ENCODE measurements at regions not wholly inside any gene's neighbourhood (a gene's known extent, or its start where the extent isn't known, plus 50 kb on each side); places are given as distances from the start of the nearest gene placed in this dataset.

DNA sequence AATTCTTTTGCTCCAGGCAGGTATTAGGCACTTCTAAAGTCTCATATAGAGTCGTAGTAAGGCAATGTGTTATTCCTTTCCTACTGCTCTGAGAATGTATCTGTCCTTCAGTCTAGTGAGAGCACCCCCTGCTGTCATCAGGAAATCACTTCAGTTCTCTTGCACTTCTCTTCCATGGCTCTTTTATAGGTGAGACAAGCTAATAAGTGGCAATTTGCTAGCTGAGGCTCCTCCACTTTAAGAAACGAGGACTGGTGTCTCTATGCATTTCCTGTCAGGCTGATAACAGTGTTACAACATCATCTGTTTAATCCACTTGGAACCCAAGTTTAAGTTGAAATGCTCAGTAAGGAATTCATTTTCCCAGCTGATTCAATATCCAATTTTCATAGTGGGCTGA is 350.6 kb downstream of the TFEC start:
- intact Hi-C loops (cut with micrococcal nuclease): no loop called here
- H3K27ac Mint-ChIP-seq: no peak overlapping the region
- H3K4me1 Mint-ChIP-seq (ENCODE audit: low read depth): no peaks in the 10 kb centered on the region
- DNase-seq (ENCODE audit: low spot score): no peak
- H3K27me3 Mint-ChIP-seq (ENCODE audit: low read depth): no peaks in the 10 kb centered on the region
- no peaks in the 10 kb centered on the region for H3K9me3 Mint-ChIP-seq
- H3K36me3 Mint-ChIP-seq (ENCODE audit: low read depth): no peaks in the 10 kb centered on the region
- no peak overlapping the region for H3K4me3 Mint-ChIP-seq (ENCODE audit: low read depth)

DNA sequence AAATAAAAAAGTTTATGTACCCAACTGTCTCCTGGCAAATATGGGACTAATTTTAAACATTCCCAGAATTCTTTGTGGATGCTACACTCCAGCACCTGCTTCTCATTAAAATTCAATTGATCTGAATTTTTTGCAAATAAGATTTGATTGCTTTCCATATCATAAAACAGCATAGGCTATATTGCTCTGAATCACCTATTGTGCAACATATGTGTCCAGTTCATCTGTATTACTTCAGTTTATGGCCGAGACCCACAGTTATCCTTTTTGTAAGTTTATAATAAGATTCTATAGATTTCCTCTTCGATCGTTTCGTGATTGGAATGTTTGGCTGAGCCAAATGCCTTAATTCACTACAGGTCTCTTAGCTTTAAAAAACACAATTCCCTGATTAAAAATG is 351.1 kb downstream of the TFEC start:
- intact Hi-C loops (cut with micrococcal nuclease): no loop called here
- DNase-seq (ENCODE audit: low spot score): no peak
- Mint-ChIP-seq H3K27ac (no peak overlapping the region), H3K4me3 (ENCODE audit: low read depth) (no peak overlapping the region), H3K9me3 (no peaks in the 10 kb centered on the region), H3K36me3 (ENCODE audit: low read depth) (no peaks in the 10 kb centered on the region), H3K27me3 (ENCODE audit: low read depth) (no peaks in the 10 kb centered on the region), H3K4me1 (ENCODE audit: low read depth) (no peaks in the 10 kb centered on the region)

DNA sequence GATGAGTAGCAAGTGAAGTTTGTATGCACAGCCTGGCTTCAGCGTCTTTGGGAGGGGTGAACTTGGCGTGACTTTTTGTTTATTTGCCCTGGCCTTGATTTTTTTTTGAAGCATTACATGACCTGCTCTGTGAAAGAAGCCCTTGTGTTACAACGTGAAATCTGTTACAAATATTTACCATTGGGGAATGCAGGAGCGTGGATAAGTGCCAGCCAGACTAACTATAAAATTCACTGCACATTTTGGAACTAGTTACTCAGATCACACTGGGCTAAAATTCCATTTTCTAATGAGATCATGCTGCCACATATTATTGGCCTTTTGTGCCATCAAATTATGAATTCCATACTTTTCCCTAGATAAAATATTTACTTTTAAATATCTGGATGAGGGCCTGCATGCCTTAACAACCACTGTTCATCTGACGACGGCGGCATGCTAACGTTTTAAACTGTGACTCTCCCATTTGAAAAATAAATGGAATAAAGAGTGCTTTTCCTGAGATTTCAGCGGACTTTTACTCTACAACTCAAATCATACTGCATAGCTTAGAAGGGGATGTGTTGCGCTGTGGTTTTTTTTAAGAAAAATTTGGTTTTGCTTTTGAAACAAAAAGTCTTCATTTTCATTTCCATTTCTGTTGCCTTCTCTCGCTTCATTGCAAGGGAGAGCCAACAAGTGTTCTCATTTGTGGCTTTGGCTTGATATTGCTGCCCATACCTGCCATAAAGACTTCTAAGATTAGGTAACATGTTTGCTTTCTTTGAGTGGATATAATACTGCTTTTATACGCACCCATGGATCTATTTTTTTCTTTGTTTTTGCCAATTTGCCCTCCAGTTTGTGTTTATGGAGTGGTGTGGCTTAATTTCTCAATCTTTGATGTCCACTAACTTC is 352.2 kb downstream of the TFEC start:
- Mint-ChIP-seq H3K36me3 (ENCODE audit: low read depth) (no peaks in the 10 kb centered on the region), H3K27me3 (ENCODE audit: low read depth) (no peaks in the 10 kb centered on the region), H3K4me1 (ENCODE audit: low read depth) (no peaks in the 10 kb centered on the region), H3K9me3 (no peaks in the 10 kb centered on the region), H3K4me3 (ENCODE audit: low read depth) (no peak overlapping the region), H3K27ac (no peak overlapping the region)
- intact Hi-C loops (cut with micrococcal nuclease): no loop called here
- DNase-seq (ENCODE audit: low spot score): no peak

DNA sequence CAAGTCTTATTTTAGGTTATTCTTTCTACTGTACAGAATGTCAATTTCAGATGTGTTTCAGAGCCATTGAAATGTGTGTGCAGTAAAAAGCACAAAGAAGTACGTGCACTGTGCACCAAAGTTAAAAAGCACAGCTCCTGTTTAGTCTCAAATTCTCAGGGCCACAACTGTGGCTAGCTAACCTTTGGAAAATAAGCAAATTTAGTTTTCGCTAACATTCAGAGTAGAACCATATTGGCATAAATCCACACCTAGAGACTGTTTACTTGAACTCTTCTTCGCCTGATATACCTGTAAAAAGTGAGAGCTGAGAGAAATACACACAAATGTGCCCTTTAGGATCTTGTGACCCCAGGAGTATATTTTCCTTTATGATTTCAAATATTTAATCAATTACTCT is 353.9 kb downstream of the TFEC start:
- DNase-seq (ENCODE audit: low spot score): no peak
- Mint-ChIP-seq H3K4me3 (ENCODE audit: low read depth) (no peak overlapping the region), H3K27ac (no peak overlapping the region), H3K36me3 (ENCODE audit: low read depth) (no peaks in the 10 kb centered on the region), H3K27me3 (ENCODE audit: low read depth) (no peaks in the 10 kb centered on the region), H3K4me1 (ENCODE audit: low read depth) (no peaks in the 10 kb centered on the region), H3K9me3 (no peaks in the 10 kb centered on the region)
- intact Hi-C loops (cut with micrococcal nuclease): no loop called here

DNA sequence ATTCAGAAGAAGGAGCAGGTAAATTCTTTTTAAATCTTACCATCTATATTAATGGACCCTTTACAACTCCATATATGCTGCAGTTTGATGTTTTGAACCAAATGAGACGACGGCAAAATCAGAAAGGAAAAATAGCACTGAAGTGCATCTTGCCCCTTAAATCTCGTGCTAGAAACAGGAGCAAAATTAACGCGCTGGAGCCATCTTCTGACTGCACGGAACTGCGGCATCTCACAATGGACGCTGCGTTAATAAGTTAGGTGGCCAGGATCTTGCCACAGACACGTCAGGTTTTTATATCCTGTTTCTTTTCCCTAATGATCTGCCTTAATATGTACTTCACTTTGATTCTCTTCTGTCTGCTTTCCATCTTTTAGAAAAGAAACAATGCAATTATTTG is 354.5 kb downstream of the TFEC start:
- Mint-ChIP-seq H3K27me3 (ENCODE audit: low read depth) (no peaks in the 10 kb centered on the region), H3K4me1 (ENCODE audit: low read depth) (no peaks in the 10 kb centered on the region), H3K4me3 (ENCODE audit: low read depth) (no peak overlapping the region), H3K27ac (no peak overlapping the region), H3K9me3 (no peaks in the 10 kb centered on the region), H3K36me3 (ENCODE audit: low read depth) (no peaks in the 10 kb centered on the region)
- intact Hi-C loops (cut with micrococcal nuclease): no loop called here
- no peak for DNase-seq (ENCODE audit: low spot score)

DNA sequence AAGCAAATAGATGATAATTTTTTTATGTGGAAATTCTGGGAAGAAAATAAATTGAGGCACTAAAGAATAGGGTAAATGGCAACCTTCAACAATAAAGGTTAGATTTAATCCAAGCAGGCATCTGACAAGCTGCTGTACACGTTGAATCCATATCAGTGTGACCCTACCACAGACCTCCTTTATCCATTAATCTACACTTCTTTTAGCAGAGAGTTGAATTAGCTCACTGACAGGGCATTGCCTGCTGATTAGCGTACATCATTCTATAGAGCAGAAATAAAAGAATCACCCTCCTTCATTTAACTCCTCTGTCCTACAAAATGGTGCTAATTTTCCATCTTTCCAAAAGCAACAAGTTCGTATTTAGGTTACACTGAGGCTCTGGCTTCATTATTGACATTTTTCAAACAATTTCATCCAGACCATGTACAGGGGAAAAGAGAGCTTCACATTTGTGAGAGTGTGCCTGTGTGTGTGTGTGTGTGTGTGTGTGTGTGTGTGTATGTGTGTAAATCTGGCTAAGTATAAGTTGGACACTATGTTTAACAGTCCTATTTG is 356.0 kb downstream of the TFEC start:
- no peak overlapping the region for H3K4me3 Mint-ChIP-seq (ENCODE audit: low read depth)
- no peaks in the 10 kb centered on the region for H3K36me3 Mint-ChIP-seq (ENCODE audit: low read depth)
- no peaks in the 10 kb centered on the region for H3K9me3 Mint-ChIP-seq
- intact Hi-C loops (cut with micrococcal nuclease): no loop called here
- no peaks in the 10 kb centered on the region for H3K27me3 Mint-ChIP-seq (ENCODE audit: low read depth)
- no peaks in the 10 kb centered on the region for H3K4me1 Mint-ChIP-seq (ENCODE audit: low read depth)
- no peak for DNase-seq (ENCODE audit: low spot score)
- H3K27ac Mint-ChIP-seq: no peak overlapping the region

DNA sequence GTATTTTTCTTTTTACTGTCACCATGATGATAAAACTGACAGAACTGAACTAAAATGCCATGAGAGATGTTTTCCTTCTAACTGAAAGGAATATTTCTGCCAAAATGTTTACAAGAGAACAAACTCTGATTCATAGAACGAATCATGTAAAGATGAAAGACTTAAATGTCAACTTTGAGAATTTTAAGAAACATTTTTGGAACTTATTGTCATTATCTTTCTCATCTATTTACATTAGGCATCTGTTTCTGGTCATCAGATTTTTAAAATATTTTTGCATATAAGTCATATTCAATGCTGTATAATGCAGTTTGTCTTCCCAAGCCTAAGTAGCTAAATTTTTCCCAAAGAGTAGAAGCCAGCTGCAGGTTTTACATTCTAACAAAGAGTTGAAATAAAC is 358.5 kb downstream of the TFEC start:
- Mint-ChIP-seq H3K27ac (no peak overlapping the region), H3K36me3 (ENCODE audit: low read depth) (no peaks in the 10 kb centered on the region), H3K4me1 (ENCODE audit: low read depth) (no peaks in the 10 kb centered on the region), H3K9me3 (no peaks in the 10 kb centered on the region), H3K4me3 (ENCODE audit: low read depth) (no peak overlapping the region), H3K27me3 (ENCODE audit: low read depth) (no peaks in the 10 kb centered on the region)
- intact Hi-C loops (cut with micrococcal nuclease): no loop called here
- DNase-seq (ENCODE audit: low spot score): no peak

DNA sequence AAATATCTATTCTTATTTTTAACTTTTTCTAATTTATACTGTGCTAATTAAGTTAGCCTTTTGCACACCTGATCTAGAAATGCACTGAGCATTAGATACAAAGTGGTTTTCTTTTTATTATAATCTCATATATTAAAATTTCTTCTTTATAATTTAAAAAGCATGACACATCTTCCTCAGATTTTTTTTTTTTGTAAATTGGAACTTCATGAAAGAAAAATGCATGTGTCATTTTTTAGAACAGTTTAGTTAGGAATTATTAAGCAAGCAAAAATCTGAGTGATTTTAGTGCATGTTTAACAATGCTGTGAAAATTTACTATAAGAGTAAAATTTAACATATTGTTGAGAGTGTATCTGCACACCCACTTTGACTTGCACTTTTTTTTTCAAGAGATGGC is 367.9 kb downstream of the TFEC start:
- H3K4me1 Mint-ChIP-seq (ENCODE audit: low read depth): no peaks in the 10 kb centered on the region
- no peaks in the 10 kb centered on the region for H3K36me3 Mint-ChIP-seq (ENCODE audit: low read depth)
- no peaks in the 10 kb centered on the region for H3K9me3 Mint-ChIP-seq
- H3K27me3 Mint-ChIP-seq (ENCODE audit: low read depth): no peaks in the 10 kb centered on the region
- intact Hi-C loops (cut with micrococcal nuclease): no loop called here
- no peak overlapping the region for H3K4me3 Mint-ChIP-seq (ENCODE audit: low read depth)
- no peak for DNase-seq (ENCODE audit: low spot score)
- H3K27ac Mint-ChIP-seq: no peak overlapping the region

DNA sequence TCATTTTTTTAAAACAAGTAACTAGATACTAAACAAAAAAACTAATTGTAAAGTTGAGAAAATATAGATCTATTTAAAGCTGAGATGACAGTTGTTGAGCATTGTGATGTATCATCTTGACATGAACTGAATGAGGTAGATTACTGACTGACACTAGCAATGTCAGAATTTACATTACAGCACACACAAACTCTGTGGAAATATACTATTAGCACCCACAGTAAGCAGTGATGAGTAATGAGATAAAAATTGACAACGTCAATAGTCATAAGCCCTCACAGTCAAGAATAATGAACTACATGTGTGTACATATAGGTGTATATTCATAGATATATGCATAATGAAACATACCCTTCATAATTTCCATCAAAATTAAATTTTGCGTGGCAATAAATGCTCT is 368.4 kb downstream of the TFEC start:
- intact Hi-C loops (cut with micrococcal nuclease): no loop called here
- H3K36me3 Mint-ChIP-seq (ENCODE audit: low read depth): no peaks in the 10 kb centered on the region
- no peaks in the 10 kb centered on the region for H3K4me1 Mint-ChIP-seq (ENCODE audit: low read depth)

DNA sequence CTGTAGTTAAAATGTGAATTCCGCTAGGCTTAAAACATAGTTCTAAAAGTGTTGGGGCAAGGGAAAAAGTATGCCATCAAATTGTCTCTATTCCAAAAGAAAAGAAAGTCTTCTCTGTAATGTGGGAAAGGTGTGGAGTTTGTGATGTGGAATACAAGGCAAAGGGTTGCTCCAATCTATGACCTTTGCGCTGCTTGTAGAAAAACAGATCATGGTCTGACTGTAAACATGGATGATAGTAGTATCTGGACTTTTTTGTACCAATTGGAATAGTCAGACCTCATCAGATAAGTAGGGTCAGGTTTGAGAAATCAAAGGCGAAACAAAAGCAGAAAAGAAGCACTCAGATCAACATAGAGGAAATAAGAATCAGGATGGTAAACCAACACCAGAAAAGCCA is 372.3 kb downstream of the TFEC start:
- no peak overlapping the region for H3K4me3 Mint-ChIP-seq (ENCODE audit: low read depth)
- intact Hi-C loops (cut with micrococcal nuclease): no loop called here
- no peak for DNase-seq (ENCODE audit: low spot score)
- H3K4me1 Mint-ChIP-seq (ENCODE audit: low read depth): no peaks in the 10 kb centered on the region
- H3K36me3 Mint-ChIP-seq (ENCODE audit: low read depth): no peaks in the 10 kb centered on the region
- H3K9me3 Mint-ChIP-seq: no peaks in the 10 kb centered on the region
- H3K27ac Mint-ChIP-seq: no peak overlapping the region
- no peaks in the 10 kb centered on the region for H3K27me3 Mint-ChIP-seq (ENCODE audit: low read depth)

More for the DNA sequence above, 368.4 kb downstream of the TFEC start:
- Mint-ChIP-seq H3K9me3 (no peaks in the 10 kb centered on the region), H3K27me3 (ENCODE audit: low read depth) (no peaks in the 10 kb centered on the region), H3K4me3 (ENCODE audit: low read depth) (no peak overlapping the region), H3K27ac (no peak overlapping the region)
- no peak for DNase-seq (ENCODE audit: low spot score)

DNA sequence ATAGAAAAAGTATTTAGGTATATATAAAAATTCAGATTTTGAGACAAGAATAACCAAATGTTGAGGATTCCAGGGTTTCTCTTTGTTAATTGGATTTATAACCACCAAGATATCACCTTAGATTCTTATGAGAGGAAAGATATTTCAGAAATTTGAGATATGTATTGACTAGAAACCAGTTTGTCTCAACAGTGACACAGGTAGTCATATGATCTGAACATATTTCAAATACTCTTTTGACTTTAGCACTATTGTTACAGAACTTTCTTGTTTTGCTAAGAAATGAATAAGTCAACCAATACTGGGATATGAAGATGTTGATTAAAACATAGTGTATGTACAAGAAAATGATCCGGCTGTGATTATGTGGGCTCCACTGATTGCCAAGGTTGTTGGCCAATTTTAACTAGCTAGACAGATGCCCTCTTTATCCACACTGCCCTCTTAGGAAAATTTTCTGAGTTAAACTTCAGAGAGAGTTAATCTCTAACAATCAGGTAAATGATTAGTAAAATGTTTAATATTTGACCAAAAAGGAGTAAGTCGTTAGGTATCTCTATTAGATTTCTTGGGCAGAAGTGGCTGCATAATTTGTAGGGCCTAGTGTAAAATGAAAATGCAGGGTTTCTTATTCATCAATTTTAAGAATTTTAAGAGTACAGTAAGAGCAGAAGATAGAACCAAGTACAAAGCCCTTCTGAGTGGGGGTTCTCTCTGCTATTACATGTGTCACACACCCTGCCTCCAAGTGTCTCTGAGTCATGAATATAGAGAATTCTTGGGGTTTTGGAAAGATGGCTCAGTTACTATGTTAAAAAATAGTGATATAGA is 376.0 kb downstream of the TFEC start:
- H3K27me3 Mint-ChIP-seq (ENCODE audit: low read depth): no peaks in the 10 kb centered on the region
- intact Hi-C loops (cut with micrococcal nuclease): no loop called here
- H3K4me1 Mint-ChIP-seq (ENCODE audit: low read depth): no peaks in the 10 kb centered on the region
- no peaks in the 10 kb centered on the region for H3K36me3 Mint-ChIP-seq (ENCODE audit: low read depth)
- no peak overlapping the region for H3K4me3 Mint-ChIP-seq (ENCODE audit: low read depth)
- DNase-seq (ENCODE audit: low spot score): no peak
- H3K9me3 Mint-ChIP-seq: no peaks in the 10 kb centered on the region
- H3K27ac Mint-ChIP-seq: no peak overlapping the region

DNA sequence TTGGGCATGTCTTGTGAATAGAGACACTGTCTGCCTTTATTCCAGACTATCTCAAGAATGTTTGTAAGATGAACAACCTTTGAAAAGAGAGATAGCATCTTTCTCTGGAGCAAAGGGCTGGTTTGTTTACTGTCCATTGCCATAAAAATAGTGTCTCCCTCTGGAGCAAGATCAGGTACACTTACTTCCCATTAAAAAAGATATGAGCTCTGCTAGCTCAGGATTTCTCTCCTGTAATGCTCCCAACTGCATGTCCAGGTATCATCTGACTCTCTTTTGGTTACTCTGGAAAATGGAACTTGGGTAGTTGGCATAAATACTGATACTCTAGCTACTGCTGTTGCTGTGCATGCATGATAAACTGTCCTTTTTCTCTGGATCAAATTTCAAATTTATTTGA is 381.1 kb downstream of the TFEC start:
- Mint-ChIP-seq H3K4me3 (ENCODE audit: low read depth) (no peak overlapping the region), H3K9me3 (no peaks in the 10 kb centered on the region), H3K27ac (no peak overlapping the region), H3K36me3 (ENCODE audit: low read depth) (no peaks in the 10 kb centered on the region), H3K4me1 (ENCODE audit: low read depth) (no peaks in the 10 kb centered on the region), H3K27me3 (ENCODE audit: low read depth) (no peaks in the 10 kb centered on the region)
- intact Hi-C loops (cut with micrococcal nuclease): no loop called here
- no peak for DNase-seq (ENCODE audit: low spot score)

DNA sequence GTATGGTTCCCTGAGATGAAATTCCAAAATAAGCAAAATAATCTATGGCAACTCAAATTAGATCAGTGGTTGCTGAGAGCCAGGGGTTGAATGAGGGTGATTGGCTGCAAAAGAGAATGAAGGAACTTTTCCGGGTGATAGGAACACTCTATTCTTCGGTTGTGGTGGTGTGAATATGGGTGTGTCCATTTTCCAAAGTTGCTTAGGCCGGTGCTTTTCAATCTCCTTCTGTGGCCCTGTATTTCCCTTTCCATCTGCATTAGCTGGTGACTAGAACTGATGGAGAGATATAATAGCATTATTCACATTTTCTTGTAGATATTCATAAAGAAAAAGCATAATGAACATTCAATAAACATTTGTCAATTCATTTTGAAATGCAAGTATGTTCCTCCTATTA is 382.9 kb downstream of the TFEC start:
- Mint-ChIP-seq H3K4me3 (ENCODE audit: low read depth) (no peak overlapping the region), H3K9me3 (no peaks in the 10 kb centered on the region), H3K27me3 (ENCODE audit: low read depth) (no peaks in the 10 kb centered on the region), H3K4me1 (ENCODE audit: low read depth) (no peaks in the 10 kb centered on the region), H3K36me3 (ENCODE audit: low read depth) (no peaks in the 10 kb centered on the region), H3K27ac (no peak overlapping the region)
- intact Hi-C loops (cut with micrococcal nuclease): no loop called here
- DNase-seq (ENCODE audit: low spot score): no peak

Measured in activated T-helper 2 cell treated with anti-CD3 and anti-CD28 coated beads, Interferon-gamma antibody, Interleukin-2, Interleukin-4, amounts not matched to agents 10 μg/mL and 5 μg/mL and 100 μg/mL, durations not matched to agents 14 hours and 24 hours and 36 hours (primary cell).